ENCODE measurements at regions not wholly inside any gene's neighbourhood (a gene's known extent, or its start where the extent isn't known, plus 50 kb on each side); places are given as distances from the start of the nearest gene placed in this dataset.

DNA sequence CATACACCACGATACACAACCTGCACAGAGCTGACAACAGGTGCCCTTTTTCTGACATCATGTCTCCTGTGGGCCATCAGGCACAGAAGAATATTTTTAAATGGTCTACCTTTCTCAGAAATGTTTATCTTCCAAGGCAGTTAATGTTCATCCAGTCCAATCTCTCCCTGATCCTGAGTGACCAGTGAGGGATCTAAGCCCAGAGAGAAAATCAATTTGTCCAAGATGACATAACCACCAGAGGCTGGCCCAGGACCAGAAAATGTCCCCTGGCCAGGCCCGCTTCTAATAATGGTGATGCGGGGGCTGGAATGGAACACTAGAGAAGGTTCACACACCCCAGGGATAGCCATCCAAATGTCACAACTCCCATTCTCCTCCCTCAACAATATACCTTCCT lies 357.9 kb upstream of the KIF2A start:
- no peak overlapping the region for H3K4me3 Mint-ChIP-seq
- H3K27ac Mint-ChIP-seq: no peak overlapping the region
- H3K9me3 Mint-ChIP-seq: no peaks in the 10 kb centered on the region
- H3K36me3 Mint-ChIP-seq: no peaks in the 10 kb centered on the region
- TF ChIP-seq, protein P1, sequence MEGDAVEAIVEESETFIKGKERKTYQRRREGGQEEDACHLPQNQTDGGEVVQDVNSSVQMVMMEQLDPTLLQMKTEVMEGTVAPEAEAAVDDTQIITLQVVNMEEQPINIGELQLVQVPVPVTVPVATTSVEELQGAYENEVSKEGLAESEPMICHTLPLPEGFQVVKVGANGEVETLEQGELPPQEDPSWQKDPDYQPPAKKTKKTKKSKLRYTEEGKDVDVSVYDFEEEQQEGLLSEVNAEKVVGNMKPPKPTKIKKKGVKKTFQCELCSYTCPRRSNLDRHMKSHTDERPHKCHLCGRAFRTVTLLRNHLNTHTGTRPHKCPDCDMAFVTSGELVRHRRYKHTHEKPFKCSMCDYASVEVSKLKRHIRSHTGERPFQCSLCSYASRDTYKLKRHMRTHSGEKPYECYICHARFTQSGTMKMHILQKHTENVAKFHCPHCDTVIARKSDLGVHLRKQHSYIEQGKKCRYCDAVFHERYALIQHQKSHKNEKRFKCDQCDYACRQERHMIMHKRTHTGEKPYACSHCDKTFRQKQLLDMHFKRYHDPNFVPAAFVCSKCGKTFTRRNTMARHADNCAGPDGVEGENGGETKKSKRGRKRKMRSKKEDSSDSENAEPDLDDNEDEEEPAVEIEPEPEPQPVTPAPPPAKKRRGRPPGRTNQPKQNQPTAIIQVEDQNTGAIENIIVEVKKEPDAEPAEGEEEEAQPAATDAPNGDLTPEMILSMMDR (IDR thresholded peaks at IDR 0.05; ENCODE audit: unreplicated experiment): no peak
- H3K27me3 Mint-ChIP-seq (ENCODE audit: low read depth): peaks cover 35% of the 10 kb centered on the region
- DNase-seq (ENCODE audit: low spot score in 2 of 2, unreplicated experiment in 2 of 2): no peak
- H3K4me1 Mint-ChIP-seq: no peaks in the 10 kb centered on the region

DNA sequence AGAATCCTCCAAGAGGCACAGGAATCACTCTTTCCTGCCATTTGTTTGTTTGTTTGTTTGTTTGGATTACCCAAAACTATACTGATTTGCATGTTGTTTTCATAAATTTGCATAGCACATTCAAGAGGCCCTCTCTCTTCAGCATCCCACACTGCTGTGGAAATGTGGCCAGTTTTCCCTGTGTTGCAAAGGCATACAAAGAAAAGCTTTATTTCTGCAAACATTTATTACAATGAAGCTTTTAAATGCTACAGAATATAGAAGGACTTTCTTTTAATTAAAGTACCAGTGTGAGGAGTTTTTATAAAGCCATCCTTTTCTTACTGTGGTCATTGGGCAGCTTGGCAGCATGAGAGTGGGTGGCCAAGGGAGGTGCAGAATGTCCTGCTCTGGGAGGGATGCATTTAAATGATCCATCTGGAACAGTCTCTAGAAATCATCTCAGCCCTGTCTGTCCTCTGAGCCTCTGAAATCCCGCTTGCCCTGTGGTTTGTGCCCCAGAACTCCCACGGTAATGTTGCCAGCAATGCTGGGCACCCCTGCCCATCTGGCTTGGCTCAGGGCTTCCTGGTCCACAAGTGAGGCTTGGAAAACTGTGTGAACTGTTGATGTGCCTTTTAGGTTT lies 356.8 kb upstream of the KIF2A start:
- TF ChIP-seq, protein P1 (IDR thresholded peaks at IDR 0.05; ENCODE audit: unreplicated experiment): no peak
- H3K27ac Mint-ChIP-seq: no peak overlapping the region
- H3K4me3 Mint-ChIP-seq: no peak overlapping the region
- peaks cover 30% of the 10 kb centered on the region for H3K27me3 Mint-ChIP-seq (ENCODE audit: low read depth)
- no peaks in the 10 kb centered on the region for H3K9me3 Mint-ChIP-seq
- no peak for DNase-seq (ENCODE audit: low spot score in 2 of 2, unreplicated experiment in 2 of 2)
- H3K4me1 Mint-ChIP-seq: no peaks in the 10 kb centered on the region
- H3K36me3 Mint-ChIP-seq: no peaks in the 10 kb centered on the region

DNA sequence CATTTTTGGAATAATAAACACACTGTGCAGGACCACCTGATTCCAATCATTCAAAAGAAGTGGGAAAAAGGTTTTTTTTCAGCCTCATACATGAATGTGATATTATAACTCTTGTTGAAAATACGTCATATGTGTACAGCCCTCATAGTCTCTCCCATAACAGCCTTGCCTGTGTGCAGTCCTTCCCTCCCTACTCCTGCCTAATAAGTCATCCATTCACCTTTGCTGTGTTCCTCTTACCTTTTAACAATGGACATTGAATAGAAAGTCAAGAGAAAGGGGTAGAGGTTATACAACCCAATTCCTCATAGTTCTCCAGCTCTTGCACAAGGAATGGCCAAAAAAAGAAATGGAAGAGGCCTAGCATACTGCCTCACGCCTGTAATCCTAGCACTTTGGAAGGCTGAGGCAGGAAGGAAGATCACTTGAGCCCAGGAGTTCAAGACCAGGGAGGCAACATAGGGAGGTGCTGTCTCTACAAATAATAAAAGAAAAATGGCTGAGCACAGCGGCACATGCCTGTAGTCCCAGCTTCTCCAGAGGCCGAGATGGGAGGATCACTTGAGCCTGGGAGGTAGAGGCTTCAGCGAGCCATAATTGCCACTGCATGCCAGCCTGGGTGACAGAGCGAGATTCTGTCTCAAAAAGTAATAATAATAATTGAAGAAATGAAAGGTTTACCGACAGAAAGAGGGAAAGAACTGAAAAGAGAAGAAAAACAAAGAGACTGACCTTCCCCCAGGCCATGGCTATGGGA lies 356.1 kb upstream of the KIF2A start:
- TF ChIP-seq, protein P1 (IDR thresholded peaks at IDR 0.05; ENCODE audit: unreplicated experiment): no peak
- no peak overlapping the region for H3K4me3 Mint-ChIP-seq
- DNase-seq (ENCODE audit: low spot score in 2 of 2, unreplicated experiment in 2 of 2): no peak
- H3K27me3 Mint-ChIP-seq (ENCODE audit: low read depth): peaks cover 29% of the 10 kb centered on the region
- H3K27ac Mint-ChIP-seq: no peak overlapping the region
- no peaks in the 10 kb centered on the region for H3K9me3 Mint-ChIP-seq
- H3K4me1 Mint-ChIP-seq: no peaks in the 10 kb centered on the region
- no peaks in the 10 kb centered on the region for H3K36me3 Mint-ChIP-seq

DNA sequence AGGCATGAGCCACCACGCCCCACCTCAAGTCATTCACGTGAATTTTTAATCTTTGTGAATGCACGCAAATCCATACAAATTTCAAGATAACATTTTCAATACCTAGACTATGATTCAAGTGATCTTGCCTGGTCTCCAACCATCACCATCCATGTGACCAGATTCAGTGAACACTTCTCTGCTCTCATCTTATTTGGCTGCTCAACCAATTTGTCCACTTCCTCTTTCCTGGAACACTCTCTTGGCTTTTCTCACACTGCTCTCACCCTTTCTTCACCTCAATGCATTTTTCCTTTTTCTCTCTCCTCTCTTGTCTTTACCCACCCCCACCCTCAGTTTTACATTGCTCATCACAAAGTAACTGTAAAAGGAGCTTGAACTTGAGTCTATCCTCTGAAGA lies 354.7 kb upstream of the KIF2A start:
- Mint-ChIP-seq H3K27ac (no peak overlapping the region), H3K4me1 (no peaks in the 10 kb centered on the region), H3K36me3 (no peaks in the 10 kb centered on the region), H3K27me3 (ENCODE audit: low read depth) (peaks cover 19% of the 10 kb centered on the region), H3K9me3 (no peaks in the 10 kb centered on the region), H3K4me3 (no peak overlapping the region)
- TF ChIP-seq, protein P1 (IDR thresholded peaks at IDR 0.05; ENCODE audit: unreplicated experiment): no peak
- DNase-seq (ENCODE audit: low spot score in 2 of 2, unreplicated experiment in 2 of 2): no peak

DNA sequence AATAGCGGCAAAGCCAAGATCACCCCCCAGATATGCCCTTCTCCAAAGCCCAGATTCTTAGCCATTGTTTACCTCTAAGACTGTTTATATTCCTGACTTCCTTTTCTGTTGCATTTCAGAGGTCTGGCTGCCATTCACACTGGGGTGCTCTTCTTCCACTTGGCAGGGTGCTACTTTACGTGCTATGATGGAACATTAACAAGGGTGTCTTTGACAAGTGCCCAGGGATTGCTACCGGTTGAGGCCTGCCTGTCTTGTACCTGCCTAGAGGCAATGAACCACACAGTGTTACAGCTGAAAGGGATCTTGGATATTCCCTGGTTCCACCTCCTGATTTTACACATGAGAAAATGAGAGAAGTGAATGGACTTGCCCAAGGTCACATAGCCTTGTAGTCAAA lies 352.1 kb upstream of the KIF2A start:
- Mint-ChIP-seq H3K27me3 (ENCODE audit: low read depth) (peaks cover 4% of the 10 kb centered on the region), H3K9me3 (no peaks in the 10 kb centered on the region), H3K4me3 (no peak overlapping the region), H3K36me3 (no peaks in the 10 kb centered on the region), H3K27ac (no peak overlapping the region), H3K4me1 (no peaks in the 10 kb centered on the region)
- TF ChIP-seq, protein P1 (IDR thresholded peaks at IDR 0.05; ENCODE audit: unreplicated experiment): no peak
- no peak for DNase-seq (ENCODE audit: low spot score in 2 of 2, unreplicated experiment in 2 of 2)

All from mesothelial cell of epicardium (in vitro differentiated cells).